SK-N-SH (cell line): ENCODE measurements at regions not wholly inside any gene's neighbourhood (a gene's known extent, or its start where the extent isn't known, plus 50 kb on each side); places are given as distances from the start of the nearest gene placed in this dataset.

ENCODE experiments used
- CTCF ChIA-PET: fragments of 300-600, 350-600 bp; formaldehyde crosslinking; extraction: SDS; loops from one replicate; lab custom pipeline; 2021; lab: Yijun Ruan, JAX
- POLR2A ChIA-PET: fragments of 350-600 bp; sonication (Branson Sonifier 250); formaldehyde crosslinking; extraction: SDS; loops from one replicate; lab custom pipeline; 2020; ENCODE audit warnings: antibody characterized with exemption, inconsistent platforms; lab: Yijun Ruan, JAX
- DNase-seq: peaks from one replicate; pipeline ENCODE4 v3.0.0; 2012
- H2AFZ ChIP-seq: fragments of 200-600 bp; sonication (generic); 2 replicates; pipeline ENCODE4 v1.8.1; 2016; ENCODE audit warnings: antibody characterized with exemption, mild to moderate bottlenecking, low read depth
- H3F3A ChIP-seq: fragments of 200-600 bp; sonication (generic); replicated peaks from 2 replicates; pipeline ENCODE3; 2016; ENCODE audit warnings: antibody characterized with exemption, mild to moderate bottlenecking; ENCODE audit not compliant: insufficient read depth
- H3K27ac ChIP-seq, 2 experiments: fragments of 200-500 bp in 1 of 2; fragments of 200-600 bp in 1 of 2; sonication (Bioruptor generic) in 1 of 2; sonication (generic), shearing (Covaris generic) in 1 of 2; 2 replicates each; pipeline versions ENCODE4 v1.5.1 to v1.6.1; 2014 to 2016; ENCODE audit warnings: low read depth in 2 of 2, inconsistent platforms in 1 of 2, low read length in 1 of 2, mild to moderate bottlenecking in 1 of 2, mixed read lengths in 1 of 2
- H3K27me3 ChIP-seq: fragments of 200-600 bp; sonication (generic), shearing (Covaris generic); 2 replicates; pipeline ENCODE4 v1.6.1; 2016; ENCODE audit warnings: mixed run types; ENCODE audit not compliant: insufficient read depth
- H3K36me3 ChIP-seq, 2 experiments: fragments of 200-500 bp in 1 of 2; fragments of 200-600 bp in 1 of 2; sonication (Bioruptor generic) in 1 of 2; sonication (generic) in 1 of 2; replicated peaks in 1 of 2; 2 replicates each; pipeline versions ENCODE3 to v1.5.1; 2014 to 2016; ENCODE audit warnings: low read length in 1 of 2, mild to moderate bottlenecking in 1 of 2; ENCODE audit not compliant: insufficient read depth in 2 of 2, control insufficient read depth in 1 of 2
- H3K4me1 ChIP-seq, 2 experiments: fragments of 200-500 bp in 1 of 2; fragments of 200-600 bp in 1 of 2; sonication (Bioruptor generic) in 1 of 2; sonication (generic), shearing (Covaris generic) in 1 of 2; 2 replicates each; pipeline versions ENCODE4 v1.5.1 to v1.6.1; 2014 to 2016; ENCODE audit warnings: low read depth in 1 of 2, low read length in 1 of 2, mixed run types in 1 of 2; ENCODE audit not compliant: insufficient read depth in 2 of 2, control insufficient read depth in 1 of 2
- H3K4me2 ChIP-seq: fragments of 200-600 bp; sonication (generic), shearing (Covaris generic); 2 replicates; pipeline ENCODE4 v1.6.1; 2017; ENCODE audit warnings: mixed run types
- H3K4me3 ChIP-seq, 2 experiments: fragments of 200-500 bp in 1 of 2; fragments of 200-600 bp in 1 of 2; sonication (Bioruptor generic) in 1 of 2; sonication (generic), shearing (Covaris generic) in 1 of 2; 2 replicates each; pipeline versions ENCODE4 v1.5.1 to v1.8.1; 2014 to 2016; ENCODE audit warnings: low read depth in 2 of 2, inconsistent platforms in 1 of 2, low read length in 1 of 2, mild to moderate bottlenecking in 1 of 2, mixed read lengths in 1 of 2, moderate library complexity in 1 of 2
- H3K79me2 ChIP-seq: fragments of 200-600 bp; sonication (generic); 2 replicates; pipeline ENCODE4 v1.8.1; 2017; ENCODE audit warnings: mild to moderate bottlenecking; ENCODE audit not compliant: insufficient read depth
- H3K9ac ChIP-seq: fragments of 200-600 bp; sonication (generic); 2 replicates; pipeline ENCODE4 v1.6.1; 2017; ENCODE audit warnings: mixed run types
- H3K9me2 ChIP-seq: fragments of 200-600 bp; sonication (generic); 2 replicates; pipeline ENCODE4 v1.6.1; 2017; ENCODE audit warnings: mixed run types
- H3K9me3 ChIP-seq: fragments of 200-600 bp; sonication (generic); 2 replicates; pipeline ENCODE4 v1.6.1; 2017; ENCODE audit warnings: mixed run types, mild to moderate bottlenecking, moderate library complexity
- H4K20me1 ChIP-seq: fragments of 200-600 bp; sonication (generic); 2 replicates; pipeline ENCODE4 v1.6.1; 2017; ENCODE audit warnings: mild to moderate bottlenecking, mixed run types; ENCODE audit not compliant: insufficient read depth
- CHD2 ChIP-seq: fragments of 150-350 bp; IDR thresholded peaks from 2 replicates; pipeline ENCODE4 v1.6.1; 2018; ENCODE audit warnings: low read length; ENCODE audit not compliant: partially characterized antibody
- ELF1 ChIP-seq: IDR thresholded peaks from 2 replicates; pipeline ENCODE4 v1.4.0; 2012
- EP300 ChIP-seq, 2 experiments: IDR thresholded peaks; 2 replicates each; pipeline versions ENCODE4 v1.4.0 to v1.6.1; 2012; ENCODE audit warnings: borderline replicate concordance in 1 of 2, low read depth in 1 of 2, low read length in 1 of 2
- EZH2phosphoT487 ChIP-seq: fragments of 200-600 bp; sonication (generic); IDR thresholded peaks from 2 replicates; pipeline ENCODE4 v1.6.1; 2017; ENCODE audit warnings: low read depth, mixed run types, mild to moderate bottlenecking, antibody characterized with exemption, moderate library complexity, borderline replicate concordance
- FOSL2 ChIP-seq: IDR thresholded peaks from 2 replicates; pipeline ENCODE4 v1.4.0; 2012; ENCODE audit warnings: low read depth, mild to moderate bottlenecking, moderate library complexity, borderline replicate concordance
- GATA2 ChIP-seq: sonication (generic); formaldehyde crosslinking; IDR thresholded peaks from 2 replicates; pipeline ENCODE4 v1.5.0; 2020; ENCODE audit warnings: mild to moderate bottlenecking, missing genetic modification reagents
- JUND ChIP-seq: IDR thresholded peaks from 2 replicates; pipeline ENCODE4 v1.4.0; 2012
- MEF2A ChIP-seq: IDR thresholded peaks from 2 replicates; pipeline ENCODE4 v1.4.0; 2012; ENCODE audit warnings: low read depth, borderline replicate concordance
- MXI1 ChIP-seq: IDR thresholded peaks from 2 replicates; pipeline ENCODE4 v1.6.1; 2012; ENCODE audit warnings: mild to moderate bottlenecking, low read depth, low read length, improper control_type of control experiment
- PBX3 ChIP-seq: IDR thresholded peaks from 2 replicates; pipeline ENCODE4; 2012
- POLR2AphosphoS5 ChIP-seq: IDR thresholded peaks from 2 replicates; pipeline ENCODE4 v1.6.1; 2012; ENCODE audit warnings: low read depth, low read length
- RAD21 ChIP-seq: IDR thresholded peaks from 2 replicates; pipeline ENCODE4 v1.6.1; 2012; ENCODE audit warnings: mild to moderate bottlenecking, low read length
- REST ChIP-seq: IDR thresholded peaks from 2 replicates; pipeline ENCODE4 v1.6.1; 2012; ENCODE audit warnings: mild to moderate bottlenecking, low read depth, low read length, moderate library complexity
- RXRA ChIP-seq: IDR thresholded peaks from 2 replicates; pipeline ENCODE4 v1.4.0; 2012; ENCODE audit warnings: low read depth, mild to moderate bottlenecking, borderline replicate concordance
- SIN3A ChIP-seq: IDR thresholded peaks from 2 replicates; pipeline ENCODE4 v1.6.1; 2012; ENCODE audit warnings: low read depth, mild to moderate bottlenecking, low read length, moderate library complexity, borderline replicate concordance
- TAF1 ChIP-seq: IDR thresholded peaks from 2 replicates; pipeline ENCODE4 v1.6.1; 2012; ENCODE audit warnings: low read depth, mild to moderate bottlenecking, low read length, moderate library complexity, borderline replicate concordance
- TCF12 ChIP-seq: IDR thresholded peaks from 2 replicates; pipeline ENCODE4 v1.4.0; 2012
- WGBS: methylation state at CpG from one replicate; pipeline ENCODE4 v1.1.6; 2017; ENCODE audit warnings: low lambda C conversion rate; 5-methylcytosine and 5-hydroxymethylcytosine counted together
- TF ChIP-seq, protein P1 (sequence below): IDR thresholded peaks from 2 replicates; pipeline ENCODE4 v1.4.0; 2012; ENCODE audit warnings: low read depth
- TF ChIP-seq, protein P2 (sequence below): fragments of 150-350 bp; IDR thresholded peaks from 2 replicates; pipeline ENCODE4 v1.6.1; 2016; ENCODE audit warnings: mild to moderate bottlenecking, low read depth, low read length
- TF ChIP-seq, protein P3 (sequence below): IDR thresholded peaks from 2 replicates; pipeline ENCODE4 v1.4.0; 2012; ENCODE audit warnings: low read depth, borderline replicate concordance

- Histone ChIP-seq H4K20me1 (no peaks in the 10 kb centered on the region), H2AFZ (no peak overlapping the region), H3F3A (no peaks in the 10 kb centered on the region), H3K4me1 (no peaks in the 10 kb centered on the region), H3K4me2 (no peak overlapping the region), H3K4me3 (no peak overlapping the region), H3K79me2 (no peaks in the 10 kb centered on the region), H3K9me2 (no peaks in the 10 kb centered on the region), H3K36me3 (no peaks in the 10 kb centered on the region), H3K9me3 (no peaks in the 10 kb centered on the region), H3K27me3 (no peaks in the 10 kb centered on the region; the same call in 1 of the 2 replicates), H3K9ac (no peak overlapping the region), H3K27ac (no peak overlapping the region)
- TF ChIP-seq, protein P1, sequence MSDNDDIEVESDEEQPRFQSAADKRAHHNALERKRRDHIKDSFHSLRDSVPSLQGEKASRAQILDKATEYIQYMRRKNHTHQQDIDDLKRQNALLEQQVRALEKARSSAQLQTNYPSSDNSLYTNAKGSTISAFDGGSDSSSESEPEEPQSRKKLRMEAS = no peak
- TF ChIP-seq POLR2AphosphoS5 = no peak
- no peak for TF ChIP-seq JUND
- TF ChIP-seq GATA2 (CRISPR knock-in tag) = no peak
- TF ChIP-seq, protein P2, sequence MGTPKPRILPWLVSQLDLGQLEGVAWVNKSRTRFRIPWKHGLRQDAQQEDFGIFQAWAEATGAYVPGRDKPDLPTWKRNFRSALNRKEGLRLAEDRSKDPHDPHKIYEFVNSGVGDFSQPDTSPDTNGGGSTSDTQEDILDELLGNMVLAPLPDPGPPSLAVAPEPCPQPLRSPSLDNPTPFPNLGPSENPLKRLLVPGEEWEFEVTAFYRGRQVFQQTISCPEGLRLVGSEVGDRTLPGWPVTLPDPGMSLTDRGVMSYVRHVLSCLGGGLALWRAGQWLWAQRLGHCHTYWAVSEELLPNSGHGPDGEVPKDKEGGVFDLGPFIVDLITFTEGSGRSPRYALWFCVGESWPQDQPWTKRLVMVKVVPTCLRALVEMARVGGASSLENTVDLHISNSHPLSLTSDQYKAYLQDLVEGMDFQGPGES = no peak
- TF ChIP-seq EZH2phosphoT487 = no peak
- TF ChIP-seq TAF1 = no peak
- TF ChIP-seq CHD2 = no peak
- no peak for TF ChIP-seq RXRA
- TF ChIP-seq ELF1 = no peak
- TF ChIP-seq REST = no peak
- no peak for TF ChIP-seq MEF2A
- no peak for TF ChIP-seq TCF12
- no peak for TF ChIP-seq SIN3A
- CTCF ChIA-PET = no interaction called here
- POLR2A ChIA-PET = no interaction called here
- no peak for DNase-seq
- 22% methylated on average over 4 of the region's 4 CpGs for WGBS
These were observed 63.1 kb upstream of the FOXG1 start for GRCh38 chr14:28703482-28703881.

- H4K20me1 ChIP-seq = no peaks in the 10 kb centered on the region
- no peak overlapping the region for H3K9ac ChIP-seq
- no peak overlapping the region for H3K27ac ChIP-seq
- ChIA-PET CTCF (no interaction called here), POLR2A (no interaction called here)
- H3K4me1 ChIP-seq = no peaks in the 10 kb centered on the region
- no peak overlapping the region for H3K4me2 ChIP-seq
- DNase-seq = no peak
- H3K9me3 ChIP-seq = no peaks in the 10 kb centered on the region
- no peaks in the 10 kb centered on the region for H3K79me2 ChIP-seq
- H3K36me3 ChIP-seq = no peaks in the 10 kb centered on the region
- no peaks in the 10 kb centered on the region for H3F3A ChIP-seq
- no peak overlapping the region for H3K4me3 ChIP-seq
- H3K9me2 ChIP-seq = no peaks in the 10 kb centered on the region
- no peak overlapping the region for H2AFZ ChIP-seq
- no peaks in the 10 kb centered on the region; the same call in 1 of the 2 replicates for H3K27me3 ChIP-seq
- no peak for TF ChIP-seq PBX3
- TF ChIP-seq MXI1 = no peak
- TF ChIP-seq, protein P3, sequence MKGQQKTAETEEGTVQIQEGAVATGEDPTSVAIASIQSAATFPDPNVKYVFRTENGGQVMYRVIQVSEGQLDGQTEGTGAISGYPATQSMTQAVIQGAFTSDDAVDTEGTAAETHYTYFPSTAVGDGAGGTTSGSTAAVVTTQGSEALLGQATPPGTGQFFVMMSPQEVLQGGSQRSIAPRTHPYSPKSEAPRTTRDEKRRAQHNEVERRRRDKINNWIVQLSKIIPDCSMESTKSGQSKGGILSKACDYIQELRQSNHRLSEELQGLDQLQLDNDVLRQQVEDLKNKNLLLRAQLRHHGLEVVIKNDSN = no peak
- TF ChIP-seq RAD21 = no peak
- TF ChIP-seq EP300 (IDR thresholded peaks at IDR 0.05; ENCODE audit: borderline replicate concordance in 1 of 2, low read depth in 1 of 2, low read length in 1 of 2) = no peak
- TF ChIP-seq, protein P2 = no peak
- TF ChIP-seq FOSL2 = no peak
- TF ChIP-seq EZH2phosphoT487 = no peak
- no peak for TF ChIP-seq ELF1
These were observed 62.4 kb upstream of the FOXG1 start for GRCh38 chr14:28704153-28704552.
